ENCODE measurements at regions not wholly inside any gene's neighbourhood (a gene's known extent, or its start where the extent isn't known, plus 50 kb on each side); places are given as distances from the start of the nearest gene placed in this dataset.

GRCh38 chr2:52345676-52346075 lies 1313.7 kb upstream of the NRXN1 start:
- DNase-seq: no peak
- TF ChIP-seq CTCF (IDR thresholded peaks at IDR 0.05): no peak
- Mint-ChIP-seq H3K36me3 (ENCODE audit: low read depth) (no peaks in the 10 kb centered on the region), H3K4me3 (peak overlapping the region; percentile 54), H3K4me1 (ENCODE audit: low read depth) (peaks cover 38% of the 10 kb centered on the region), H3K27me3 (ENCODE audit: insufficient read depth) (no peaks in the 10 kb centered on the region; the same call in 1 of the 2 replicates), H3K27ac (no peak overlapping the region), H3K9me3 (no peaks in the 10 kb centered on the region)

- no peak for TF ChIP-seq CTCF (IDR thresholded peaks at IDR 0.05)
- H3K27me3 Mint-ChIP-seq (ENCODE audit: insufficient read depth): no peaks in the 10 kb centered on the region; the same call in 1 of the 2 replicates
- no peak for DNase-seq
- H3K27ac Mint-ChIP-seq: no peak overlapping the region
- no peaks in the 10 kb centered on the region for H3K36me3 Mint-ChIP-seq (ENCODE audit: low read depth)
- no peaks in the 10 kb centered on the region for H3K9me3 Mint-ChIP-seq
- no peak overlapping the region for H3K4me3 Mint-ChIP-seq
- peaks cover 40% of the 10 kb centered on the region for H3K4me1 Mint-ChIP-seq (ENCODE audit: low read depth)
These were observed 1313.2 kb upstream of the NRXN1 start for GRCh38 chr2:52345082-52345481.

GRCh38 chr2:52343706-52344266 lies 1311.9 kb upstream of the NRXN1 start:
- DNase-seq: no peak
- Mint-ChIP-seq H3K9me3 (no peaks in the 10 kb centered on the region), H3K36me3 (ENCODE audit: low read depth) (no peaks in the 10 kb centered on the region), H3K4me3 (no peak overlapping the region), H3K4me1 (ENCODE audit: low read depth) (peaks cover 44% of the 10 kb centered on the region), H3K27me3 (ENCODE audit: insufficient read depth) (no peaks in the 10 kb centered on the region), H3K27ac (no peak overlapping the region)
- TF ChIP-seq CTCF (IDR thresholded peaks at IDR 0.05): no peak

GRCh38 chr2:52343010-52343409 lies 1311.1 kb upstream of the NRXN1 start:
- Mint-ChIP-seq H3K9me3 (no peaks in the 10 kb centered on the region), H3K4me3 (no peak overlapping the region; the same call in 1 of the 2 replicates)

GRCh38 chr2:52342458-52342857 lies 1310.5 kb upstream of the NRXN1 start:
- H3K9me3 Mint-ChIP-seq: no peaks in the 10 kb centered on the region
- peaks cover 44% of the 10 kb centered on the region for H3K4me1 Mint-ChIP-seq (ENCODE audit: low read depth)
- H3K27ac Mint-ChIP-seq: no peak overlapping the region
- H3K27me3 Mint-ChIP-seq (ENCODE audit: insufficient read depth): no peaks in the 10 kb centered on the region
- TF ChIP-seq CTCF (IDR thresholded peaks at IDR 0.05): no peak
- H3K36me3 Mint-ChIP-seq (ENCODE audit: low read depth): no peaks in the 10 kb centered on the region
- DNase-seq: no peak
- H3K4me3 Mint-ChIP-seq: no peak overlapping the region; the same call in 1 of the 2 replicates

More at GRCh38 chr2:52343010-52343409, 1311.1 kb upstream of the NRXN1 start:
- H3K27me3 Mint-ChIP-seq (ENCODE audit: insufficient read depth): no peaks in the 10 kb centered on the region
- no peak for DNase-seq
- no peak for TF ChIP-seq CTCF (IDR thresholded peaks at IDR 0.05)
- H3K27ac Mint-ChIP-seq: no peak overlapping the region
- peaks cover 44% of the 10 kb centered on the region for H3K4me1 Mint-ChIP-seq (ENCODE audit: low read depth)
- no peaks in the 10 kb centered on the region for H3K36me3 Mint-ChIP-seq (ENCODE audit: low read depth)

Measured in HFFc6 (cell line).